GM19468 (cell line): ENCODE measurements at regions not wholly inside any gene's neighbourhood (a gene's known extent, or its start where the extent isn't known, plus 50 kb on each side); places are given as distances from the start of the nearest gene placed in this dataset.
"Not testable (repeated sequence)": the region's sequence is repeated elsewhere in the genome, so short reads cannot be mapped to it uniquely, and the experiment has no call there.

Experiments used
- ATAC-seq: cut with Tn5 transposase; IDR thresholded peaks from one replicate; pipeline ENCODE4 v1.9.1; 2021; ENCODE audit warnings: mild to moderate bottlenecking, moderate library complexity, moderate number of reproducible peaks; ENCODE audit not compliant: unreplicated experiment; ENCODE audit errors: extremely low read depth

DNA sequence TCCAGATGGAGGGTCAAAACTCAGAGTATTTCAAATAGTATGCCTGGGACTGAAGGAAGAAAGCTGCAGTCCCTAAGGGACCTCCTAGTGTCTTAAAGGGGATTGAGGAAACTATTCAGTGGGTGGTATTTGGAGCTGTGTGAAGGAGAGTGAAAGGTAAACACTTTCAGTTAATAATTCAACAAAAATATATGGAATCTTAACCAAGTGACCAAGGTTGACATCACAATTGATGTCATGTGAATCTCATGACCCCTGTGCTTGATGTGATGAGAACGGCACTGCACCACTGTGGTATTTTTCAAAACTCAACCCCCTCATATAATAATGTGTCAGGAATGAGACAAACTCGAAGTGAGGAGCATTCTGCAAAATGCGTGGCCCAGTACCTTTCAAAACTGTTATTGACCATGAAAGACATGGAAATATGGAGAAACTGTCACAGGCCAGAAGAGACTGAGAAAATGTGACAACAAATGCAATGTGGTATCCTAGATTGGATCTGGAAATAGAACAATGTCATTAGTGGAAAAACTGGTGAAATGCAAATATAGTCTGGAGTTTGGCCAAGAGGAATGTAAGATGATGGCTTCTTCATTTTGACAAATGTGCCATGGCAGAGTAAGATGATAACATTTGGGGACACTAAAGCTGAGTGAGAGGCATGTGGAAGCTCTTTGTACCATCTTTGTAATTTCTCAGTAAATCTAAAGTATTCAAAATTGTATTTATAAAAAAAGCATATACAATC, 553.9 kb downstream of the RFC3 start:
- no peak for ATAC-seq

DNA sequence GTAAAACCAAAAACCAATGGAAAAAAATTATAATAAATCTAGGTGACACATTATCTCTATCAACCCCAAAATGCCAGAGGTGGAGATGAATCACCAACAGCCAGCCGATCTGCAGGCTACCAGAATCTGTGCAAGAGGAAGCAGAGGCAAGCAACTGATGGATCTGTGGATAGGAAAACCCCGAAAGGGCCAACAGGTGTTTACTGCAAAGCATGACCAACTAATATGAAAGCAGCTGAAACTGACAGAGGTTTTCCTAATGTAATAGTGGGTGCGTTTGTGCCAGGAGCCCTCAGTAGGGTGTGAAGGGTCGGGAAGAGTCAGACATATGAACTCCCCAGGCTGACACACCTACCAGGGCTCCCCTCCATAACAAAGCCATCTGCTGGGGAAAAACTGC, 554.6 kb downstream of the RFC3 start:
- no peak for ATAC-seq

DNA sequence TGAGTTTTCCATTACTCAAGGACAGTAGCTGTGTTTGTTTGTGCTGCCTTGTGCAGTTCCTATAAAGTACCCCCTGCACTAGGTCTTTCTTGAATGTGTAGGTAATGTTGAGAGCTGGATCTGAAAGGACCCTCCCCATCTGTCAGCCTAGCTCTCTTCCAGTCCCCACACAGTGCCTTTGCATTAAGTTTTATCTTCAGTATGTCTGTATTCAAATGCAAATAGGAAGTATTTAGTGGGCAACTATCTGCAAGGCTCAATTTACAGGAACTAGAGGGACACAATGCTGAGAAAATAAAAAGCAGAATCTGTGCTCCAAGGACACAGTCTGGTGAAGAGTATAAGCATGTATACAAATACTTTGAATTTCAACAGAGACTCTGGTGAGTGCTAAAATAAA, 558.5 kb downstream of the RFC3 start:
- no peak for ATAC-seq

DNA sequence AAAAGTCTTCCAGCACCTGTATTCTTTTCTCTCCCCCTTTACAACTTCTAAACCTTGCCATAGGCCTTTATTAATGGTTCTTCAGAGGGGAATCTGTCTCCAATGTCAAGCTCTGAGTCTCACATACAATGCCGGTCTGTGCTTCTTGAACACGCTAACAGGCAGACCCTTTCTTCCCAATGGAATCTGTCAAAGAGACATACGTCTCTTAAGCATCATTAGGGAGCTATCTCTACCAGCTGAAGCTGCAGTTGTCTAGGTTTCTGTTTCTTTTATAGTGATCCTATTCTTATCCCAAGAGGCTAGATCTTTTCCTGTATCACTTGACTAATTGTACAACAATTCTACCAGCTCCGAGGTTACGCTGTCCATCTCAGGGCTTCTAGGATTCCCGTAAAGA, 560.8 kb upstream of the NBEA start:
- no peak for ATAC-seq

DNA sequence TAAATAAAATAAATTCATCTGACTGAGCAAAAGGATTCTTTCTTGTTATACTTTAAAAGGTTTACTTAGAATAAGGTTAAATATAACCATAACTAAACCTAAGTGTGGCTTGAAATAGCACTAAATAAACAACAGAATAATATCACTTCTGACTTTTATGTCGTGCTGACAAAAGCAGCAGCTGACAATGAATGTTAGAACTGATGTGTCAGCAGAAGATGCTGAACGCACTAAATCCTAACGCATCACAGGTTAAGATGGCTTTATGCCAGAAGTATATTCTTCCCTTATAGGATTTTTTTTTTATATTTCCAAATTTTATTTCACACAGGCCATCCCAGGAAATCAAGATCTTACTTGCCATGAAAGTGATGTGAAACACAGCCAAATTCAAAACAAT, 558.3 kb upstream of the NBEA start:
- ATAC-seq = no peak

DNA sequence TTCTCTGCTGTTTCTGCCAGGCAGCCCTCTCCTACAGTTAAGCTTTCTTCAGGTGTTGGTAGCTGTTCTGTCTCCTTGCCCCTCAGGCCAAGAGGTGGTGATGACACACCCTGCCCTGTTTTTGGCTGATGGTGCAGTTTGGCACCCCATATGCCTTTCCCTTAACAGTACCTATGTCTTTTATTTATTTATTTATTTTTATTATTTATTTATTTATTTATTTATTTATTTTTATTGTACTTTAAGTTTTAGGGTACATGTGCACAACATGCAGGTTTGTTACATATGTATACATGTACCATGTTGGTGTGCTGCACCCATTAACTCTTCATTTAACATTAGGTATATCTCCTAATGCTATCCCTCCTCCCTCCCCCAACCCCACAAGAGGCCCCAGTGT, 555.8 kb upstream of the NBEA start:
- not testable (repeated sequence) for ATAC-seq

DNA sequence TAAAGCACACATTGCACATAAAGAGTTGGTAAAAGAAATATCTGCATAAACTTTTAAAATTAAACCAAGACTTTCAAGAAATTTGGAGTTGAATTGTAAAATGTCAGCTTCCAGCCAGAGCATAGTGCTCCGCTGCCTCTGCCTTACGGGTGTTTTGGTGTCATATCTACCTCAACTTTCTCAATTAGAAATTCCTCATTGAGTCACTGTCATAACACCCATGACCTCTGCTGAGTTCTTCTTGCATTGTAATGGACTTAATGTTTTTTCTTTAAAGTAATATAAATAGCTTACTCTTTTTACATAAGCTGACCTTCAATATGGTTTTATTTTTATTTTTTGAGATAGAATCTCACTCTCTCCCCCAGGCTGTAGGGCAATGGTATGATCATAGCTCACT, 551.0 kb upstream of the NBEA start:
- no peak for ATAC-seq

DNA sequence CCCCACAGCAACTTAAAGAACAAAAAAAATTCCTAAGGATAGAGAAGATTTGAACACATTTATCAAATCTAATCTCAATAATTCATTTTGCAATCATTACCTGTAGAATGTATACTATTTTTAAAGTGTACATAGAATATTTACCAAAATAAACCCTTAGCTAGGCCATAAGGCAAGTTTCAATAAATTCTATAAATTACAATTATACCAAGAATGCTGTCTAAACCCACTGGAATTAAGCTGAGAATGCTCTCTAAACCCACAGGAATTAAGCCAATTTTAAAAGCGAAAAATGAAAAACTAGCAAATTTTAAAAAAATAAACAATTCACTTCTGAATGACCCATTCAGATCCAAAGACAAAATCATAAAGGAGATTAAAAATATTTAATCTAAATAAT, 540.4 kb upstream of the NBEA start:
- ATAC-seq = no peak

DNA sequence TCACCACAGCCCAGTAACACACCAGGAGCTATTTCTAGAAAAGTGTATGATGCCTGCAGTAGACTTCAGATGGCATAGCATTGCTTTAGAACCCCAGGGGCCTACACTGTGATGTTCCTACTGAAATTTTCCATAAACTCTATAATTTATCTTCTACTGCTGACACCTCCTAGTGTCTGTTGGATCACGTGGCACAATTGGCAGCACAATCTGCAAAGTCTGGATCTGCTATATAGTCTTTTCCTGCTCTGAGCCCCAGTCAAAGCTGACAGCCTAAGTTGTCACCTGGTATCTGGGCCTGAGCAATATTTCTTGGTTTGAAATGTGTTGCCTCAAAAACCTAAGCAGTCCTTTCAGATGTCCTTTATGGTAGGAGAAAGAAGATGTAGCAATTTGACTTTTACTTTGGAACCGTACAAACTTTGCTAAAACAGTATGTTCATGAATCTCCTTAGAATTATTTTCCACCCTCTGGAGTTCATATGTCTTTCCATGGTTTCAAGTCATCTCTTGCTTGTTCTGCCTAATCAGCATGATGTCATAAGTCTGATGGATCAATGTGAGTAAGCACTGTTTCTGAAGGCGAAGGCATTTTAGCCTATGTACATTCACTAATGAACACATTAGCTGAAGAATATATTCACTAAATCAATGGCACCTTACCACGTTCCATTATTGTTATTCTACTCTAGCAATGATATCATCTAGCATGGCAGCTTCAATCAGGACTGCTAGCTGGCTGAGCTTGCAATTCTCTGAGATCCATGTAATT, 536.5 kb upstream of the NBEA start:
- ATAC-seq = no peak

DNA sequence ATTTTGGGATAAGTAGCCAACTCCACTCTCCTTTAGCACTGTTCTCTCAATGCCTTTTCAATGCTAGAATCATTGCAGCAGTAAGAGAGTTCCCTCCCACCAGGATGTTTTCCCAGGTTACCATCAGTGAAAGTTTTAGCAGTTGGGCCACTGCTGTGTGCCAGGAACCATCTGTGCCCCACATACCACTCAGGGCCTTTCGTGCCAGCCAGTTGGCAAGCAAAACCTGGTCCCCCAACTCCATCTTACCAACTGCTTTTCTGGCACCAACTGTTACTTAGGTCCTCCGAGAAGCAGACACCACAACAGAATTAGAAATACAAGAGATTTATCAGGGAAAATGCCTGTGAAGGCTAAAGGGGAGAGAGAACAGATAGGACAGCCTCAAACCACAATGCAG, 533.4 kb upstream of the NBEA start:
- ATAC-seq = no peak

DNA sequence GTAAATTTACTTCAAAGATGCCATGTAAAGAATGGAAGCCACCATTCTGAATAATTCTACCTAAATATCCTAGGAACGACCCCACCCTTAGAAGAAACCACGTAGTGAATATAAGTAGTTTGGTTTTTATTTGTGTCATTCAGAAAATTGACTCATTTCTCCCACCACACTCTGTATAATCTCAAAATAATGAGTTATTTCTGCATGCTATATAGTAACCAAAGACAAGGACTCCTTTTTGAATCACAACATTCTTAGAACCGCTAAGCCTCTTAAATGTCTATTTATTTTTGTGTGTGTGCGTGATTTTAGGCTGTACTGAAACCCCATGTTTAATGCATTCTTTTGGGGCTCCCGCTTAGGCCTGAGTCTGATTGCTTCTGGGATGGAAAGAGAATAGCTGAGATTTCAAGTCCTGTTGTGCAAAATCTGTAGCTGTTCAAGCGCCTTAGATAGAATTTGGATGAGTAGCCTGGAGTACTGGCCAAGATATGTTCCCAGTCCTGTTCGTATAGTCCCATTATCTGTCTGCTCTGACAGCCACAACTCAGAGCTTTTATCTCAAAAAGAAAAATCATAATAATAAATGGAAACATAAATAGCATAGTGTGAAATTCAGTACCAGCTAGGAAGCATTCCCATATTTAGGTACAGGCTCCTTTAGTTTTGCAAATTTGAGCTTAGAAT, 532.4 kb upstream of the NBEA start:
- ATAC-seq = no peak

DNA sequence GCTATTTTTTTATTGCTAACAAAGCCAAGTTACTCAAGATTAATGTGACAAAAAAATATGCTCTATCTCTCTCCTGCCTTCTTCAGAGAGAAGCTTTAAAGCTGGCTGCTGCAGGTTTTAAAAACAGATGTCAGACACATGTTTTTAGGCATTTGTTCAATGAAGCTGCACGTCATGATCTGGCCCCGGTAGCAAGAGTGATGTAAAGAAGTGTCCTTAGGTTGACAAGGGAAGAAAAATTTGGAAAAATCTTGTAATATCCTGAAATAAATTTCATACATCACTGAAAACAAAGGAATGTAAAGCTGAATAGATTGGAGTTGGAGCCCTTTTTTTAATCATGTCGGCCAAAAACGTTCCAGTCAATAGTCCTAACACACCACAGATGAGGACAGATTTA, 531.4 kb upstream of the NBEA start:
- ATAC-seq = no peak

DNA sequence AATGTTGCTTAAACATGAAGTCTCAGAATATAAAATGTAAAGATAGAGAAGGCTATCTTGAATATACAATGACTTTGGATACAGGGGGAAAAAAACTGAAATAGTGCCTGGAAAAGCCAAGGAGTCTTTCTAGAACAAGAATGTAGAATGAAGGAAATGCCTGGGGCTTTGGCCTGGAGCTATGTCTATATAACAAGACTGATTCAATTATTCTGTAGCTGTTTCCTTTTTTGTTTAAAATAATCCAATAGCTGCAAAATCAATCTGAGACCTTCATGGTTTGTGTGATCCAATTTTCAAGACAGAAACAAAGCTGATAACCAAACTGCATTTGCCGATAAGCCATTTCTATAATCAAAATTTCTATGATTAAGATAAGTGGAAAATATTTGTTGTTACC, 530.9 kb upstream of the NBEA start:
- no peak for ATAC-seq

DNA sequence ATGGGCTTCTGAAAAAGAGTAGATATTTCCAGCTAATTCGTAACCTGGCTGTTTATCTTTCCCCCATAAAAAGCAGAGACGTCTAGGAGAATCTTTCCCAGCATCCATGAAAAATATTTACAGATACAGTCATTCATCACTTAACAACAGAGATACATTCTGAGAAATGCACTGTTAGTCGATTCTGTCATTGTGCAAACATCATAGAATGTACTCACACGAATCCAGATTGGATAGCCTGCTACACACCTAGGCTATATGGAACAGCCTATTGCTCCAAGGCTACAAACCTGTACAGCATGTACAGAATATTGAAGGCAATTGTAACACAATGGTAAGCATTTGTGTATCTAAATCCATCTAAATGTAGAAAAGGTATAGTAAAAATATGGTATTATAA, 530.2 kb upstream of the NBEA start:
- ATAC-seq = no peak

DNA sequence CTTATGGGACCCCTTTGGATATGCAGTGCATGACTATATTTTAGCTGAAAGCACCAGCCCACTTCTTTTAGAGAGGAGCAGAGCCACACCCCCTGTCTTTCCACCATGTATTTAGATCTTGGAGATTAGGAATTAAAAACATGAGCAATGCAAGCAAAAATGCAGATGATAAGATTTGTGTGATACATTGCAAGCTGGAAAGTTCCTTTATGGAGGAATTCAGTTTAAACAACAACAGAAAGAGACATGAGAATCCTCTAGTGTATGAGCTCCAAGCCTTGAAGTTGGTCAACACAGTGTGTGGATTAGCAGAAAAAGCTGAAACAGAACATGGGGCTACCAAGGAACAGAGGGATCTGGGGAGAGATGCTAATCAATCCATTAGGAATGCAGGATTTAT, 529.8 kb upstream of the NBEA start:
- ATAC-seq = no peak

DNA sequence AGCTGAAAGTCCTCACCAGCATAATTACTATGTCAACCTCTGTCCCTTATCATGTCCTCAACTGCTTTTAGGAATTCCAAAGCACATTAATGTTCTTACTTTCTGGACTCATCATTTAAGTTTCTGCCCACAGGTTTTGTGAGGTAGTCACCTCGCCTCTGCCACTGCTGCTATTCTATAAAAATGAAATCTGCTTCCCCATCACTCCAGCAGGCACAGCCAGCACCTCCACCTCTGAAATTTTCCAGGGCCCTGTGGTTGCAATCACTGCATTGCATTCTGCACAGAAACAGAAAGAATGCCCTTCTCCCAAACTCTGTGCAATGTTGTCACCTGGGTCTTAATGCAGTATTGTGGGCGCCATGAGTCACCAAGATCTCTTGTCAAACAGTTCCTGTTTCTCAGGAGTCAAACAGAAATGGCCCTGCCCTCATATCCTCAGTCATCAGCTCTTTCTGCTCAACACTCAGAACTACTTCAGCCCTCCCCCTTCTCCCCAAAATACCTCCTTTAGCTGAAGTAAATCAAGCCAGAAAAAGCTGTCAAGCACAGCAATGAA, 529.2 kb upstream of the NBEA start:
- no peak for ATAC-seq

DNA sequence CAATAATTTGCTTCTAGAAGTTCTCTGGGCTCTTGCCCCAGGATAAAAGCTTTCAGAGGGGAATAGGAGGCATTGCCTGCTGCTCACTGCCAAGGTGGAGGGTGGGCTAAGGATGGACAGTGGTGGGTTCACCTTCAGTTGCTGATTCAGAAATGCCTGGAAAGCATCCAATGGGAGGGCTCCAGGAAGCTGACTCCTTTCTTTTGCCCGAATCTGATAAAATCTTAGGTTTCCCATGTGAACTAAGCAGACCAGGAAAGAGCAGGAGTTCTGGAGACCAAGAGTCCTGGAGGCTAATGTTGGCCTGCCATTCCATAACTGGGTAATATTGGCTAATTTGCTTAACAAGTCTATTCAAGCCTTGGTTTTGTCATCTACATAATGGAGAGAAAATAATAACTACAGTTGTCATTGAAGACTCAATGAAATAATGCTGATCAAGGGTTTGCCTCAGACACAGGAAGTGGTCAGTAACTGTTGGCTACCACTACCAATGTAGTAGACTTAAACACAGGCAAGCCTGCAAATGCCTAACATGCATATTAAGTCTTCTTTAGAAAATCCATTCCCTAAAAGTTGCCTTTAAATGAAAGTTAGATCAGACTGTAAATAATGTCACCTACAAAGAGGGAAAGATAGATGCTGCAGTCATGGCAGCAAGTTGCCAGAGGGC, 528.4 kb upstream of the NBEA start:
- no peak for ATAC-seq

DNA sequence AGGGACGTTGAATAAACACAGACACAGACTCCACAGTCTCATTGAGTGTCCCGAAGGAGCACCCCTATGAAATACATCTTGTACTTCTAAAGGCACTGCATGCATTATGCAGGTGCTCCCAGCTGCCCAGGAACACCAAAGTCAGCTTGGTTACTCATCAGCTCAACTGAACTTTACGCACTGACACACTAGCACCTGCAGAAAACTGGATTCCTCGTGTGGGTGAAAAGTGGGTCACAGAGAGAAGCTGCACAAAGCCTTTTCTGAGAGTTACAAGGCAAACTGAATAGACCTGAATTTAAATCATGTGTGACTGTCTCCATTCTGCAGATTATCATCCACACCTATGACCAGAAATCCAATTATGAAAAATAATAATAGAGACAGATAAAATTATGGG, 527.5 kb upstream of the NBEA start:
- ATAC-seq = no peak

DNA sequence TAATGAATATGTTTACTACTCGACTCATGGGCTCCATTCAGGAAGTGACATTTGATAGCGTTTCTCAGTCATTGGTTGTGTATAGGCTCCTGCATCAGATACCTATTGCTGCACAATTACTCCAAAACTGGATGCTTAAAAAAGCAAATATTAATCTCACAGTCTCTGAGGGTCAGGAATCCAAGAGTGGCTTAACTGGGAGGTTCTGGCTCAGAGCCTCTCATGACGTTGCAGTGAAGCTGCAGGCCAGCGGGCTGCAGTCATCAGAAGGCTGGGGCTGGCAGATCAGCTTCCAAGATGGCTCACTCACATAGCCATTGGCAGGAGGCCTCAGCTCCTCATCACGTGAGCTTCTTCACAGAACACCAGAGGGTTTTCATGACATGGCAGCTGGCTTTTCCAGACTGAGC, 525.1 kb upstream of the NBEA start:
- no peak for ATAC-seq

DNA sequence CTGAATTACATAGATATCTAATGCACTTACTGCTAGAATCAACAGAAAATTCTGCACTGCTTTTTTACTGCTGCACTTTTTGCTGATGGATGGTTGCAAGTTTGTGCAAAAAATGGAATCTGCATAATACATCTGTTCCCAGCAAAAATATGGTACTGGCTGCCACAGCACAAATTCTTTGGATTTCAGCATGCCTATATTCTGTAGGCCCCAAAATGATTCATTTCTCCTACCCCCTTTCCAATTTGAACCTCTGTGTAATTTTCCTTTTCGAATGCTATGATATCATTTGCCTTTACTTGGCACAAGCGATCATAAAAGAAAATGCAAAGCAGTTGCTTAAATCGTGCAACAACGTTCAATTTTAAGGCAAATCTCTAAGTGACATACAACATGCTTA, 524.2 kb upstream of the NBEA start:
- no peak for ATAC-seq

DNA sequence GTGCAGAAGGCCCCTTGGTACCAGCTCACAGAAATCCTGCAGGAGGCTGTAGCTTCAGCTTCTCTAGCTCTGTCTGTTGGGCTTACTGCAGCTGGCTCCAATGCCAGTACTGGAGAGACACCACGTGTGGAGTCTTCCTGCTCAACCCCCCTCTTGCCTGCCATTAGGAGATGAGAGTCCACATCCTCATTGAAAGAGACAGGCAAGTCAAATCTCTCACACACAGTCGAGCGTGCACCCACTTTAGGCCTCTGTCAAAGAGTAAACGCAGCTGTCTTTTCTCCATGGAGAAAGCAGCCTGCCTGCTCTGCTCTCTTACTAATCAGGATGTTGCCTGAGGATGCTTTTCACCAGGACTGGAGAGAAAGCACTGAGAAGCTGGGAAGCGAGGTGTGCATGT, 523.0 kb upstream of the NBEA start:
- ATAC-seq = no peak
